NCI-H446 (cell line): ENCODE measurements at regions not wholly inside any gene's neighbourhood (a gene's known extent, or its start where the extent isn't known, plus 50 kb on each side); places are given as distances from the start of the nearest gene placed in this dataset.
"Not testable (repeated sequence)": the region's sequence is repeated elsewhere in the genome, so short reads cannot be mapped to it uniquely, and the experiment has no call there.

Experiments used
- DNase-seq, 2 experiments: peaks; one replicate each; lab custom pipeline; 2025; lab: John Stamatoyannopoulos, UW

DNA sequence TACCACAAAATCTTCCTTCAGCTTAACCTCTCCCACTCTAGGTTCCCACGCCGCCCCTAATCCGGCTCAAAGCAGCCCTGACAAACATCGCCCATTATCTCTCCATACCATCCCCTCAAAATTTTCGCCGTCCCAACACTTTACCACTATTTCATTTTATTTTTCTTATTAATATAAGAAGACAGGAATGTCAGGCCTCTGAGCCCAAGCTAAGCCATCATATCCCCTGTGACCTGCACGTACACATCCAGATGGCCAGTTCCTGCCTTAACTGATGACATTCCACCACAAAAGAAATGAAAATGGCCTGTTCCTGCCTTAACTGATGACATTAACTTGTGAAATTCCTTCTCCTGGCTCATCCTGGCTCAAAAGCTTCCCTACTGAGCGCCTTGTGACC, 243.4 kb upstream of the PROK2 start:
- not testable (repeated sequence) for DNase-seq

DNA sequence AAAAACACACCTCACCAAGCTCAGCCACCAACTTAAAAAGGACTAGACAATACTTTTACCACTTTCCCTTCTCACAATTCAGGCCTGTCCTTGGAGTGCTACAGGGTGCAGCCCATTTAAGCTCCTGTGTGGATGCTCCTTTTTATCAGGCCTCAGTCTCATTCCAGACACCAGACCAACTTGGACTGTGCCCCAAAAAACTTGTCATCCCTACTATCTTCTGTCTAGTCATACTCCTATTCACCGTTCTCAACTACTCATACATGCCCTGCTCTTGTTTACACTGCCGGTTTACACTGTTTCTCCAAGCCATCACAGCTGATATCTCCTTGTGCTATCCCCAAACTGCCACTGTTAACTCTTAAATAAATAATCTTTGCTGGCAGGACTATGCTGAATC, 242.8 kb upstream of the PROK2 start:
- DNase-seq, result not testable (repeated sequence)

DNA sequence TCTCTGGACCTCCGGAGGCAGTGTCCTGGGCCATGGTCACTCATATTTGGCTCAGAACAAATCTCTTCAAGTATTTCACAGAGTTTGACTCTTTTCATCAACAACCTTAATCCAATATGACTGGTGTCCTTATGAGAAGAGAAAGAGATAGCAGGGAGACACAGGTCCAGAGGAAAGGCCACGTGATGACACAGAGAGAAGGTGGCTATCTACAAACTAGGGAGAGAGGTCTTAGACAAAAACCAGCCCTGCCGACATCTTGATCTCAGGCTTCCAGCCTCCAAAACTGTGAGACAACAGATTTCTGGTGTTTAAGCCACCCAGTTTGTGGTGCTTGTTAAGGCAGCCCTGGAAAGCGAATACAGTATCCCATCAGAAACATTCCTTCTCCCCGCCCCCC, 237.1 kb upstream of the PROK2 start:
- DNase-seq, result no peak

DNA sequence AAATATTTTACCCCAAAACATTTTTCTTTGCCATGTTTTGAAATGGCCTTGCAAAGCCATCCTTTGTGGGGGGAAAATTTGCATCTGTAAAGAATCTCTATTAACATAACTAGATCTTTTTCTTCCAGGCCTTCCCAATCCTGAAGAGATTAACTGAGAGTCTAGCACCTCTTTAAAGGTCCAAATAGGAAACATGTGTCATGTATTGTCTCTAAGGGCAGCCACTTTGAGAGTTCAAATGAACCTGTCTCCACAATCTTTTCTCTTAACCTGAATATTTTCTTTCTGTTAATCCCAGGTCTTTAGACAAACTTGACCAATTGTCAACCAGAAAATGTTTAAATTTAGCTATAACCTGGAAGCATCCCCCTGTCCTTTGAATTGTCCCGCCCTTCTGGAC, 236.6 kb upstream of the PROK2 start:
- no peak for DNase-seq

DNA sequence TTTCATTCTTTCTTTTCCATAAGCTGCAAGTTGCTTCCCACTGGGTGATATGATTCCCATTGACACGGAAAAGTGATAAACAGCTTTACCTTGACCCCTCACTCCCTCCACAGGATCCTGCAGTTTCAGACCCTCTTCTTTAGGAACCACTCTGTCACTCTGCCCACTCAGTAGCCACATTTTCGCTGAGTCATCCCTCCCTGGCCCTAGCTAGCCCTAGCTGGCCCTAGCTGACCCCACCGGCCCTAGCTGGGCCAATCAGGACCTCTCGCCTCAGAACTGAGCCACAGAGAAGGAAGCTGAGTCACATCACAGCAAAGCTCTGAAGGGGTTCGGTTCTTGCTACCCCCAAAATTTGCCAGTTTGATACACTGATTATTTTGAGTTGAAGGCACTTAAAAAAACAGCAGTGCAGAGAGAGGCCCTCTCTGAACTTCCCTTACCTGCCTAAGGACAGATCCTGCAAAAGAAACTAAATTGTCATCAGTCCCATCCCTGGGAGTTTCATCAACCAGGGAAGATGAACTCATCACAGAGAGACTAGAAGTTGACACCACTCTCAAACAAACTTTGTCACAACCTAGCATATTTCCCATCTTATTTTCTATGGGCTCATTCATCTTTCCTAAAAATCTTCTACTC, 233.5 kb upstream of the PROK2 start:
- no peak for DNase-seq

DNA sequence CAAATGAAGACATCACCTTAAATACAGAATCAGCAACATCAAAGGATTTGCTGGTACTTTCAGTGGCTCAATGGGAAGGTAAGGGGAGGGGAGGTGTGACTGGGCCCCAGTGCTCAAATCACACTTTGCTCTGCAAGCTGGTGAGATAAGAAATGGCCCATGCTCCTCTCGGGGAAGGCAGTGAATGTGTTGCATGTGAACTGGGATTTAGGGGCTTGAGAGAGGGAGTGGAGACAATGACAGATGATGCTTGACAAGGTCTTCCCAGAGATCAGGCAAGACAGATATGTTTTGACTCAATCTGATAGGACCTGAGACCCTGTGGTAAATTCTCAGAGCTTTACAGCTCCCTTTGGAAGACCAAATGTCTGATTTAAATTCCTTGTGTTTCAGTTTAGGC, 233.0 kb upstream of the PROK2 start:
- no peak for DNase-seq

DNA sequence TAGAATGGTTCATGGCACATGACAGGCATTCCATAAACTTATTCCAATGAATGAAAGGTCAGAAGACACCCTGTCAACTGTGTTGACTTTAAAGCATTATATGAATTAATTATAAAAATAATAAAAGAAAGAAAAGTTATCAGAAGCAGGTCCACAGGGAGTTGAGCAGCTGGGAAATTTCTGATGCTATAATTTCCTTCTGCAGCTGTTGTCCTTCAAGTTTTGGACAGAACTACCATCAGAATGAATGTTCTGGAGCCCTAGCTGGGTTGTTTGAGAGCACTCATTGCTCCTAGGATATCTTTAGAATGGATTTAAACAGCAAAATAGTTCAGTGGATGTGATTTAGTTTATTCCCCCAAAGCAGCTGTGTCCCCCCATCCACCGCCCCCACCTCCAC, 232.4 kb upstream of the PROK2 start:
- no peak for DNase-seq

DNA sequence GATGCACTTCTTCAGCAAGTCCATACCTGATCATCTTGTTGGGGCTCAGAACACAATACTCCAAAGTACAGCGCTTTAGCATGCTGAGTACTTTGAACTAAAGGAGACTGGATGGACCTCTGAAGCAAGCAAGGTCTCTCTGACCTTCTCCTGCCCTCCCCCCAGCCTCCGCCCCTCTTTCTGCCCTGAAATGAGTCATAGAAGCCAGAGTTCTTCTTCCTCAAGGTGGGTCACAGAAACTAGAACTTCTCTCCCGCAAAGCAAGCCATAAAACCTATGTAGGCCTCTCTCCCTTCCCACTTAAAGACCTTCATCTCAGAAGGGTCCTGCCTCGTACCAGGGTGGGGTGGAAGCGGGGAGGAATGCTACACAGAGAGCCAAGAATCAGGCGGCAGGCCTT, 230.5 kb upstream of the PROK2 start:
- no peak for DNase-seq

DNA sequence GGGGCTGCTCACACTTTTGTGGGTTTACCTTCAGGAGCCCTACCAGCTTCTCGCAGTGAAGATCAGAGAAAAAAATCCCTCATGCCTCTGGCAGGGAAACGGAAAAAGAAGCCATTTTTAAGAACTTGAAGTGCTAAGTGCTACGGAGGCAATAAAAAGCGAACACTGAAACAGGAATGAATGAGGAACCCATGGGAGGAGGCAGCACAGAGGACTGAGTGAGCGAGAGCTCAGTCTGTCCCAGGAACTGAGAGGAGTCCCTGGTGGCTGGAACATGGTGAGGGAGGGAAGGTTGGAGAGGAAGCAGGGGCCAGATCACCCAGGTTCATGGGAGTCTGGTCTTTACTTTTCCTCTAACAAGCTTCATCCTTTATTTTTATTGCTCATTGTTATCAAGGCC, 228.1 kb upstream of the PROK2 start:
- DNase-seq, result no peak

DNA sequence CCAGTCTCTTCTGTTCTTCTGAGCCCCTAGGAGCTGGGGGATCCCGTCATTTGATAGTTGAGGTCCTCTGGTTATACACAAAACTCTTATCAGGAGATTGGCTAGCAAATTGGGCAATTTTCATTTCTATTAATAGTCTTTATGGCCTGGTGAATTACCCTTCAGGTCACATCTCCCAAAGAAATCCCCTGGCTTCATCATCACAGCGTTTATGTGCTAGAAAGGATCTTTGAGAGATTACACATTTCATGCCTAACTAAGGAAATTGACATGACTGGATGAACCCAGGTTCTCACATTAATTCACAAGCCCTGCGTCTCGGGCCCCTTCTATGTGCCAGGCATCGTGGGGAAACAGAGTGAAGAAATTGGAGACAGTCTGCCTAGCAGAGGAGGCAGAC, 227.4 kb upstream of the PROK2 start:
- no peak for DNase-seq

DNA sequence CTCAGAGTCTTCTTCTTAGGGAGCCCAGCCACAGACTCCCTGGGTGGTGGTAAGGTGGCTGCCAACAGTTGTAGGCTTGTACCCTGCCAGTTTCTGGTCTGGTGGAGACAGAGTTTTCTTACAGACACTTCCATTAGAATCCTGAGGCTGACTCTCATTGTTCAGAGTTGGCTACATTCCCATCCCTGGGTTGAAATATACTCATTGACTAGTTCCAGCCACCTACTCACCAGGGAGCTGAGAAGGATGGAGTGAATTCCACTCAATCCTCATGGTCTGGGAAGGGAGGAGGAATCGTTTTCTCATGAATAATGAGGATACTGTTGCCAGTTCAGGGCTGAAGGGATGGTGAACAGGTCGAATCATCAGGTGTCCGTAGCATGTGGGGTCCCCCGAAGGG, 226.5 kb upstream of the PROK2 start:
- no peak for DNase-seq

DNA sequence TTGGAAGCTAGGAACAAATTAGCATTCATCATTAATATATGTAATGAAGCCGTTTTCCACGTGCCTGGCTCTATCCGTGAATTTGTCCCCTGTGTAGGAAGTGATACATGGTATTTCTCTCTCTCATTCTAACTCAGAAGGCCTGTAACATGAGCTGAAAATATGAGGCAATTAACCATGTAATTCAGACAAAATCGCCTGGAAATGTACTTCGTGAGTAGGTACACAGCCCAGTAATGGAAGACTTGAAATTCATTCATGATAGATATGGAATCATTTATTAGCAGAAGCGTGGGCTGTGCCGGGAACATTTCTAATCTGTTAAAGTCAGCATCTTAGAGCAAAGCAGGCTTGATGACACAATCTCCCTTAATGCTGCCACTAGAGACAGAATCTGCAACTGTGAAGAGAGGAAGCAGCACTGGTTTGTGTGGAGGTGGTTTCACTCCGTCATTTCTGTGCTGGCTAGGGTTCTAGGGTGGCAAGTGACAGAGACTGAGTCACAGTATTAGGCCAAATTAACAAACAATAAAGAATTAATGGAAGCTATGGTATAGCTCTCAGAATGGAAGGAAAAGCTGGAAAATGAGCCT, 225.0 kb upstream of the PROK2 start:
- DNase-seq, result no peak

DNA sequence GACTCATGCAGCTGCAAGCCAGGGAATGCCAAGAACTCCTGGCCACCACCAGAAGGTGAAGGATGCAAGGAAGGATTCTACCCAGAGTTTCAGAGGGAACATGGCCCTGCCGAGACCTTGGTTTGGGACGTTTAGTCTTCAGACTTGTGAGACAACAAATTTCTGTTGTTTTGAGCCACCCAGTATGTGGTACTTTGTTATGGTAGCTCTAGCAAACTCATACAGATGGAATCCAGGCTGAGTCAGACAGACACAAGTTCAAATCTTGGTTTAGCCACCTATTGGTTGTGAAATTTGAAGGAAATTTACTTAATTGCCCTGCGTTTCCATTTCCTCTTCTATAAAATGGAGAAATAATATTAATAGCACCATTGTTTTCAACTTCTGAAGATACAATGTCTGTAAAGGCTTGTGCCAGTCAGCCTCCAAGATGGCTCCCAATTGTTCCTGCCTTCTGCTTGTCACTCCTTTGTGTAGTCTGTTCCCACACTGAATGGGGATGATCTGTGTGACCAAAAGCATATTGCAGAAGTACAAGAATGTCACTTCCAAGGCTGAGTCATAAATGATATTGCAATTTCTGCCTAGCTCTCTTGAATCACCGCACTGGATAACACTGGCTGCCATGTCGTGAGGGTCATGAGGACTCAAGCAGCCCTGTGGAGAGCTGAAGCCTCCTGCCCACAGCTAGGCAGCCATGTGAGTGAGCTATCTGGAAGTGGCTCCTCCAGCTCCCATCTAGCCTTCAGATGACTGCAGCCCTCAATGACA, 223.5 kb upstream of the PROK2 start:
- DNase-seq, result no peak

DNA sequence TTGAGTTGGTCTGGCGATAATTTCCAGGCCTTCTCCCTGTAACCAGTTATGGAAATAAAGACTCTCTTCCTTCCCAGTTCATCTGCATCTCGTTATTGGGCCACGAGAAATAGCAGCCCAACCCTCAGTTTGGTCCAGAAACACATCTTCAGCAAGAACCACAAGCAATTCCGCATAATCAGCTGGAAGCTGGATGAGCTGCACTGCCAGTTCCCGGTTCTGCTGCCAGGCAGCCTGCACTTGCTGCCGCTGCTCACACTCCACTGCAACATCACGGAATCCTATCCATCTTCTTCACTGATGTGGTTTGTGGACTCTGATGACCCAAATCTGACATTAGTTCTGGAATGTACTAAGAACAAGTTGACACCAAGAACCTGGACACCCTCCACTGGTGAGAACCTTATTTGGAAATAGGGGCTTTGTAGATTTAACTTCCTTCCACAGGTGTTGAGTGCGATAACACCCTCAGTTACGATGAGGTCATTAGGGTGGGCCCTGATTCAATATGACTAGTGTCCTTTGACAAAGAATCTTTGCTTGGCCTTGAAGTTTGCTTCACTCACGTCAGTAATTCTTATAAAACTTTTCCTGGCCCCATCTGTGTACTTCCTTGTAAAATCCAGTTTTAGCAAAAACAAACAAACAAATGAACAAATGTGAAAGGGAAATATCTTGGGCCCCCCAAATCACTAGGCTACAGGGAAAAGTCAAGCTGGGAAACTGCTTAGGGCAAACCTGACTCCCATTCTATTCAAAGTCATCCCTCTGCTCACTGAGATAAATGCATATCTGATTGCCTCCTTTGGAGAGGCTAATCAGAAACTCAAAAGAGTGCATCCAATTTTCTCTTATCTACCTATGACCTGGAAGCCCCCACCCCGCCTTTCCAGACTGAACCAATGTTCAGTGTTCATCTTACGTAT, 221.9 kb upstream of the PROK2 start:
- DNase-seq, result no peak

DNA sequence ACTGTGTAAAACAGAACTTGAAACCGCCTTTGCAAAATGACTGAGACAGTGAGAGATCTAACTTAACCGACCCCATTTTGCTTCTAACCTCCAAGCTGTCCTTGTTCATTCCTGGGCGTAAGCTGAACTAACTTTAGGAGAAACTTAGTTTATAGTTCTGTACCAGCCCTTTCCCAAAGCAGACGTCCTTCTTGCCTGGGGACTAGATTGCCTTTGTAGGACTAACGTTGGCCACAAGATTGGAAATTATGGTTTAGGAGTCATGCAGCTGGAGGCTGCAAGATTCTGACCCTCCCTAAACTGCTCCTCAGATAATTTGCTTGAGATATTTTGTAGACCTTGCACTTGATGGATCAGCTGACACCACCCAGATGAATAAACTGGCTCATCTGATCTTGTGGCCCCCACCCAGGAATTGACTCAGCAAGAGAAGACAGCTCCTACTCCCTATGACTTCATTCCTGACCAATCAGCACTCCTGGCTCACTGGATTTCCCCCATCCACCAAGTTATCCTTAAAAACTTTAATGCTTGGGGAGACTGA, 219.9 kb upstream of the PROK2 start:
- DNase-seq, result no peak

DNA sequence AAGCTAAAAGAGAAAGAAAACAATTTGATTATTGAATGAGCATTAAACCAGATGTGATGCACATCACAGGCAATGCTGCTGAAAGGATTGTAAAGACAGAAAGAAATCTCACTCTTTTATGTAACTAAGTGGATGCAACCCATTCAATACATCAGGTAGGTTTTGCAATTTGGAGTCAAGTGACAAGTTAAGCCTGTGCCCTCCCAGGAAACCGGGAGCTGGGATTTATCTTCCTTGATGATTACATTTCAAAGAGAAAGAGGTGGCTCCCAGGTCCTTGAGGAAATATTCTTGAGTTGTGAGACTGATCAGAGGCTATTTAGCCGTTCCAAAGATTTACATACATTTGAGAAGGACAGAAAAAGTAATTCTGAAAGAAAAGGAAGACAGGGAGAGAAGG, 219.0 kb upstream of the PROK2 start:
- DNase-seq, result no peak

DNA sequence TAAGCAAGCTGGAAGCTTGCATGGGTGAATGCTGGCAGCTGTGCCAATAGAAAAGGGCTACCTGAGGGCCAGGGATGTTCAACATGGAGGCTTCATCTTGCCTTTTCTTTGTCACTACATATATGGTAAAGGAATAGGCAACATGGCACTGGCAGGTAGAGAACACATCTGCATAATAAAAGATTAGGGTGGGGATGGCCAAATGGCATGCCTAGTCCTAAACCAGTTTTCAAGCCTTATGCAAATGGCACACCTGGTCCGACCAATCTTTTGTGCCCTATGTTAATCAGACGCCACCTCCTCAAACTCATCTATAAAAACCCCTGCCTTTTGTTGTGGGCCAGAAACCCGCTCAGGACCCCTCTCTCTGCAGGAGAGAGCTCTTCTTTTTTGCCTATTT, 216.8 kb upstream of the PROK2 start:
- no peak for DNase-seq

DNA sequence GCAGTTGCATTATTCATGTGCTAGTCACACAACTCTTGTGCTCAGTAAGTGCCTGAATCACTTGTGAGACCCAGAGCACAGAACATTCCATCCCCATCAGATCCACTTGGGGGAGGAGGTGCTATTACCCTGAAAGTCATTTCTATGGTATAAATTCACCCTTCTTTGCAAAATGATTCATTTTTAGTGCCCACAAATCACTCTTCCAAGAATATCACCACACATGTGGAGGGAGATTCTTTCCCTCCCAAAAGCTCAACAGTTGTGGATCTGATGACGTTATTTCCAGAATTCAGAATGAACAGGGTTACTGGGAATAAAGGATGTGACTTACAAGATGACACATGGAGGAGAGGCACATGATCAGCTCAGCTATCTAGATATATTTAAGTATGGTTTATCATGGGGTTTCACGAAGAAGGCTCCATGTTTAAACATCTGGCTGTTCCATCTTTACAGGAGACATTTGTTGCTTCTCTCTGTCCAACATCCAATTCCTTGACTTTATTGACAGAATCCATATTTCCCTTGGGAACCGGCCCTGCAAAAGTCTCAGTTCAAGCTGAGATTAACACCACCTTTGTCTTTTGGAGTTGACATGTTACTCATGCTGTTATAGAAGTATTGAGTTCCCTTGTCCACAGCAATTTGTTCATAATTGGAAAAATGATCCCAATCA, 214.2 kb upstream of the PROK2 start:
- DNase-seq, result no peak

DNA sequence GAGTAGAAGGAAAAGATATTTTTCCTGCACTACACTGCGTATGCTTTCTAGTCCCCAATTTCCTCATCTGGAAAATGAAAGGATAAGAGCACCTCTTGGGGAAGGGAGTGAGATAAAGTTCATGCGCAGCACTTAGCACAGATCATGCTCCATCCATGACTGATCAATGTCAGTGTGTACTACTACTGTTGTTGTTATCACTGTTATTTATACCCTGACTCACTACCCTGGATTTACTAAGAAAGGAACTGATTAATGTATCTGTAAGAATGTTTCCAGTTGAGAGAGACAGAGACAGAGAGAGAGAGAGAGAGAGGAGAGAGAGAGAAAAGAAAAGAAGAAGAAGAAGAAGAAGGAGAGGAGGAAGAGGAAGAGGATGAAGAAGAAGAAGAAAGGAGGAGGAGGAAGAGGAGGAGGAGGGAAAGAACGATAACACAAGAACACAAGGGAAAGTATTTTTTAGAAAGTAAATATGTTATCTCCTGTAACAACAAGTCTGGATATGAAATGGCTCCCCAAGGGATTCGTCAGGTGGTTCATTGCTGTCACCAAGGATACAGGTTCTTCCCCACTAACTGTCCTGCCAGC, 212.2 kb upstream of the PROK2 start:
- no peak for DNase-seq

DNA sequence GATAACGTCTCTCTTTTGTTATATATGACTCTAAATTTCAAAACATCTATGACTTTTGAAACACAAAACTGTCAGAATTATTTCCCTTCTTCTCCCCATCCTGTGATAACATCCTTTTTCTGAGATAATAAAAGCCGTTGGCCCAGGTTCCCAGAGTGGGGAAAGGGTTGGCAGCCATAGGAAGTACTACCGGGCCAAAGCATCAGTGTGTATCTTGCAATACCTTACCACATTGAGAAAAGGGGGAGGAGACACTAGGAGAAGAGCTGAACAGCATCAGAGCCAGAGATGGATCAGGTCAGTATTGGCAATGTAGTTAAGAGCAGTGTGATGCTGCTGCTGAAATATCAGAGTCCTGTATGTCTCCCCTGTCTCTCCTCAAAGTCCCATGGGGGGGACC, 210.0 kb upstream of the PROK2 start:
- DNase-seq, result no peak

DNA sequence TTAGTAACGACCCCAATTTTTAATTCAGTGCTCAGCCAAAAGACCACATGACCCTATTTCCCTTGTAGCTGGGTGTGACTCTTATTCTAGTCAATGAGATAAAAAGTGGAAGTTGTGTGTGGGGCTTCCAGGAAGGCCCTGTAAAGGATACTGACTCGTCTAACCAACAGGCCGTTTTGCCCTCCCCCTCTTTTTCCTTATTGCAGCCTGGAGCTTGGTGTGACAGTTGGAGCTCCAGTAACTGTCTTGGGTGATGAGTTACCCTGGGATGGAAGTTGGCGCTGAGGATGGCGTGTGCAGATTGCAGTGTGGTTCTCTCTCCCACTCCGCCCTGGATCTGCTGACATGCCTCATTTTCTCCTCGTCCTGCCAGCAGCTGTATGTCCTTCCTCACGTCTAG, 209.3 kb upstream of the PROK2 start:
- no peak for DNase-seq
